B cell (primary cell): ENCODE measurements at regions not wholly inside any gene's neighbourhood (a gene's known extent, or its start where the extent isn't known, plus 50 kb on each side); places are given as distances from the start of the nearest gene placed in this dataset.

ENCODE experiments used
- ATAC-seq: fragments of 200-7000 bp; cut with Tn5 transposase; one replicate; pipeline ENCODE4 v1.10.0; 2021; ENCODE audit warnings: low read depth, mild to moderate bottlenecking, moderate number of reproducible peaks, moderate library complexity
- CTCF ChIA-PET: fragments of 350-600 bp; sonication (Branson Sonifier 250); formaldehyde crosslinking; loops from one replicate; lab custom pipeline; 2021; ENCODE audit warnings: antibody characterized with exemption, inconsistent platforms; lab: Charles Lee
- POLR2A ChIA-PET: fragments of 350-600 bp; sonication (Branson Sonifier 250); formaldehyde crosslinking; loops from one replicate; lab custom pipeline; 2021; ENCODE audit warnings: antibody characterized with exemption; lab: Charles Lee
- DNase-seq: peaks from one replicate; pipeline ENCODE4 v3.0.0; 2013
- H2AFZ ChIP-seq: 2 replicates; pipeline ENCODE4 v1.6.1; 2012; ENCODE audit warnings: mild to moderate bottlenecking, low read depth, low read length; ENCODE audit not compliant: insufficient read depth, poor library complexity, severe bottlenecking
- H3K27ac ChIP-seq, 2 donors: 1 replicate in 1 of 2; 2 replicates in 1 of 2; pipeline ENCODE4 v1.5.1; 2012 to 2013; ENCODE audit warnings: low read length in 2 of 2, mild to moderate bottlenecking in 2 of 2, moderate library complexity in 1 of 2
- H3K27me3 ChIP-seq, 4 experiments: fragments of 200-600 bp in 1 of 4; sonication (generic) in 1 of 4; replicated peaks in 1 of 4; 1 replicate in 2 of 4; 2 replicates in 2 of 4; pipeline versions ENCODE4 v1.6.1 to v1.7.0; 2013 to 2016; ENCODE audit warnings: low read length in 3 of 4, mild to moderate bottlenecking in 2 of 4, mixed read lengths in 1 of 4, moderate library complexity in 1 of 4; ENCODE audit not compliant: insufficient read depth in 4 of 4, control insufficient read depth in 3 of 4; ENCODE audit errors: control extremely low read depth in 1 of 4
- H3K36me3 ChIP-seq, 2 experiments: replicated peaks in 1 of 2; 1 replicate in 1 of 2; 2 replicates in 1 of 2; pipeline versions ENCODE4 v1.6.1 to v1.7.1; 2013; ENCODE audit warnings: low read length in 1 of 2; ENCODE audit not compliant: insufficient read depth in 2 of 2, control insufficient read depth in 1 of 2; ENCODE audit errors: control extremely low read depth in 1 of 2, extremely low read depth in 1 of 2
- H3K4me1 ChIP-seq, 2 donors: fragments of 200-600 bp in 1 of 2; sonication (generic) in 1 of 2; 1 replicate in 1 of 2; 2 replicates in 1 of 2; pipeline versions ENCODE4 v1.5.1 to v1.6.1; 2013 to 2017; ENCODE audit warnings: low read length in 2 of 2; ENCODE audit not compliant: control insufficient read depth in 2 of 2, insufficient read depth in 2 of 2
- H3K4me2 ChIP-seq: replicated peaks from 2 replicates; pipeline ENCODE3; 2012; ENCODE audit warnings: mild to moderate bottlenecking, low read depth, low read length; ENCODE audit not compliant: poor library complexity, severe bottlenecking
- H3K4me3 ChIP-seq, 5 experiments: fragments of 200-600 bp in 1 of 5; sonication (generic) in 1 of 5; 1 replicate in 3 of 5; 2 replicates in 2 of 5; pipeline versions ENCODE4 v1.5.1 to v1.7.0; 2011 to 2016; ENCODE audit warnings: low read length in 4 of 5, mild to moderate bottlenecking in 4 of 5, low read depth in 2 of 5, control low read depth in 1 of 5, moderate library complexity in 1 of 5; ENCODE audit not compliant: insufficient read depth in 1 of 5; ENCODE audit errors: control extremely low read depth in 1 of 5, extremely low read depth in 1 of 5
- H3K79me2 ChIP-seq: fragments of 200-600 bp; sonication (generic); one replicate; pipeline ENCODE4 v1.6.0; 2016; ENCODE audit warnings: low read length; ENCODE audit not compliant: control insufficient read depth, insufficient read depth
- H3K9ac ChIP-seq: fragments of 200-600 bp; sonication (generic); 2 replicates; pipeline ENCODE4 v1.6.1; 2017; ENCODE audit warnings: mild to moderate bottlenecking, low read length, moderate library complexity
- H3K9me3 ChIP-seq, 3 donors: one replicate each; pipeline versions ENCODE4 v1.6.1 to v1.7.1; 2013; ENCODE audit warnings: low read length in 2 of 3; ENCODE audit not compliant: control insufficient read depth in 2 of 3, insufficient read depth in 1 of 3; ENCODE audit errors: control extremely low read depth in 1 of 3
- H4K20me1 ChIP-seq: 2 replicates; pipeline ENCODE4 v1.6.0; 2012; ENCODE audit warnings: mild to moderate bottlenecking, low read length; ENCODE audit not compliant: insufficient read depth, control insufficient read depth, poor library complexity, severe bottlenecking
- H3K27ac Mint-ChIP-seq: one replicate; pipeline ENCODE4 v1.8.0; 2021; ENCODE audit warnings: mixed read lengths
- H3K27me3 Mint-ChIP-seq: one replicate; pipeline ENCODE4 v1.8.0; 2021; ENCODE audit warnings: mixed read lengths
- H3K4me1 Mint-ChIP-seq: one replicate; pipeline ENCODE4 v1.8.0; 2021; ENCODE audit warnings: mixed read lengths
- H3K4me3 Mint-ChIP-seq: one replicate; pipeline ENCODE4 v1.8.0; 2021; ENCODE audit warnings: mixed read lengths
- H3K9me3 Mint-ChIP-seq: one replicate; pipeline ENCODE4 v1.8.0; 2022; ENCODE audit warnings: mixed read lengths; ENCODE audit not compliant: insufficient read depth
- EZH2 ChIP-seq: IDR thresholded peaks from 2 replicates; pipeline ENCODE4 v1.6.1; 2012; ENCODE audit warnings: borderline replicate concordance, low read depth, mild to moderate bottlenecking, moderate library complexity, low read length; ENCODE audit not compliant: insufficient read depth, poor library complexity, severe bottlenecking
- WGBS: methylation state at CpG from one replicate; pipeline ENCODE4 v1.1.5; 2013; ENCODE audit warnings: missing lambda C conversion rate; ENCODE audit not compliant: insufficient coverage; 5-methylcytosine and 5-hydroxymethylcytosine counted together
- intact Hi-C: fragments of 100-400 bp; cut with micrococcal nuclease; formaldehyde crosslinking; loops from one replicate; pipeline ENCODE4 v1.10.0; 2022
- TF ChIP-seq, protein P1 (sequence below): fragments of 200-600 bp; IDR thresholded peaks from one replicate; pipeline ENCODE4 v1.8.0; 2022; ENCODE audit warnings: antibody characterized with exemption, mild to moderate bottlenecking

DNA sequence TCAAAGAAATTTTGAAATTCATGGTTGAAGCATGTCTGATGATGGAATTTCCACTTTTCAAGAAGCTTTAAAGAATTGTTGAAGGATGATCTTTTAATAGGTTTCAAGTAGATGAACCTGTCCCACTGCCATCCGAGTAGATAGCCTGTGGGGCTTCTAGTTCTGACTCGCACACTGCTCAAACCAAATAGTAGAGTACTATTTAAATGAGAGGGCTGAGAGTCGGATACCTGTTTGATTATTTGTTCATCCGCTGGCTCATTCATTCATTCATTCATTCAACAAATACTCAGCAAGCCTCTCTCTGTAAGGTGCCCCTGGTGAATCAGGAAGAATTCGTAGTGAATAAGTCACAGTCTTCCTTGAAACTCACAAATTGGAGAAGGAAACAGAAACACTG is 108.2 kb upstream of the IRX5 start:
- TF ChIP-seq, protein P1, sequence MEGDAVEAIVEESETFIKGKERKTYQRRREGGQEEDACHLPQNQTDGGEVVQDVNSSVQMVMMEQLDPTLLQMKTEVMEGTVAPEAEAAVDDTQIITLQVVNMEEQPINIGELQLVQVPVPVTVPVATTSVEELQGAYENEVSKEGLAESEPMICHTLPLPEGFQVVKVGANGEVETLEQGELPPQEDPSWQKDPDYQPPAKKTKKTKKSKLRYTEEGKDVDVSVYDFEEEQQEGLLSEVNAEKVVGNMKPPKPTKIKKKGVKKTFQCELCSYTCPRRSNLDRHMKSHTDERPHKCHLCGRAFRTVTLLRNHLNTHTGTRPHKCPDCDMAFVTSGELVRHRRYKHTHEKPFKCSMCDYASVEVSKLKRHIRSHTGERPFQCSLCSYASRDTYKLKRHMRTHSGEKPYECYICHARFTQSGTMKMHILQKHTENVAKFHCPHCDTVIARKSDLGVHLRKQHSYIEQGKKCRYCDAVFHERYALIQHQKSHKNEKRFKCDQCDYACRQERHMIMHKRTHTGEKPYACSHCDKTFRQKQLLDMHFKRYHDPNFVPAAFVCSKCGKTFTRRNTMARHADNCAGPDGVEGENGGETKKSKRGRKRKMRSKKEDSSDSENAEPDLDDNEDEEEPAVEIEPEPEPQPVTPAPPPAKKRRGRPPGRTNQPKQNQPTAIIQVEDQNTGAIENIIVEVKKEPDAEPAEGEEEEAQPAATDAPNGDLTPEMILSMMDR, result no peak
- no peak for TF ChIP-seq EZH2
- ATAC-seq, result no peak
- H3K4me2 ChIP-seq, result no peak overlapping the region
- H2AFZ ChIP-seq, result no peak overlapping the region
- H3K9ac ChIP-seq, result no peak overlapping the region
- peaks cover 0 to 11% (median 0%) of the 10 kb centered on the region in 3 donors for H3K9me3 ChIP-seq
- no peaks in the 10 kb centered on the region for H3K4me1 Mint-ChIP-seq
- intact Hi-C loops, result no loop called here
- WGBS, result 57% methylated on average over 1 of the region's 5 CpGs
- no peak for DNase-seq
- ChIA-PET CTCF (no interaction called here), POLR2A (no interaction called here)
- H3K4me3 Mint-ChIP-seq, result no peak overlapping the region
- peaks cover 6% of the 10 kb centered on the region for H3K9me3 Mint-ChIP-seq
- no peaks in the 10 kb centered on the region for H3K4me1 ChIP-seq
- no peaks in the 10 kb centered on the region for H3K36me3 ChIP-seq
- H3K27me3 Mint-ChIP-seq, result no peaks in the 10 kb centered on the region
- no peaks in the 10 kb centered on the region for H4K20me1 ChIP-seq
- H3K27me3 ChIP-seq, result no peaks in the 10 kb centered on the region
- H3K27ac Mint-ChIP-seq, result no peak overlapping the region
- no peaks in the 10 kb centered on the region for H3K79me2 ChIP-seq
- H3K4me3 ChIP-seq, result no peak overlapping the region
- H3K27ac ChIP-seq, result no peak overlapping the region

DNA sequence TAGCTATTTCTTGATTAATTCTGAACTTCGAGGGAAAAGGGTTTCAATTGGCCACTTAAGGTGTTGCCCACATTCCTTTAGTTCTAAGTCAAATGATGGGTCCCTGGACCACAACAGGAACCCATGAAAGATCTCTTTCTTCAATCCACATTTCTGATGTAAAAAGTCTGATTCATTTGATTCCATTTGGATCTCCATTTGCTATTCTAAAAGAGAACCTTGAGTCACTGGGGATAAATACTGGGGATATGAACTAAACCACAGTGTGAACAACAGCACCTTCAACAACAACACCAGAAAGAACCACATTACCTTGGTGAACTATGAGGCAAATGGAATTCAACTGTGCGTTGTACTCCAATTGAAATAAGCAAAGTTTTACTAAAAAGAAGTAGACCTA is 108.9 kb upstream of the IRX5 start:
- DNase-seq (no peak), ATAC-seq (no peak)
- no peak overlapping the region for H3K27ac Mint-ChIP-seq
- H3K4me1 Mint-ChIP-seq, result no peaks in the 10 kb centered on the region
- no peaks in the 10 kb centered on the region for H3K4me1 ChIP-seq
- H3K4me3 Mint-ChIP-seq, result no peak overlapping the region
- ChIA-PET CTCF (no interaction called here), POLR2A (no interaction called here)
- peaks cover 0 to 11% (median 0%) of the 10 kb centered on the region in 3 donors for H3K9me3 ChIP-seq
- H3K9ac ChIP-seq, result no peak overlapping the region
- H3K4me3 ChIP-seq, result no peak overlapping the region
- H3K9me3 Mint-ChIP-seq, result peaks cover under 1% of the 10 kb centered on the region
- no peaks in the 10 kb centered on the region for H3K36me3 ChIP-seq
- no peaks in the 10 kb centered on the region for H3K79me2 ChIP-seq
- H3K27ac ChIP-seq, result no peak overlapping the region
- intact Hi-C loops, result no loop called here
- H3K4me2 ChIP-seq, result no peak overlapping the region
- no peaks in the 10 kb centered on the region for H3K27me3 Mint-ChIP-seq
- TF ChIP-seq, protein P1, result no peak
- TF ChIP-seq EZH2, result no peak
- H2AFZ ChIP-seq, result no peak overlapping the region
- WGBS, result 80% methylated on average over 1 of the region's 2 CpGs
- no peaks in the 10 kb centered on the region for H3K27me3 ChIP-seq
- no peaks in the 10 kb centered on the region for H4K20me1 ChIP-seq
